BJ (cell line): ENCODE measurements at regions not wholly inside any gene's neighbourhood (a gene's known extent, or its start where the extent isn't known, plus 50 kb on each side); places are given as distances from the start of the nearest gene placed in this dataset.

Experiments used
- CTCF ChIA-PET: fragments of 350-600 bp; formaldehyde crosslinking; extraction: SDS; loops from one replicate; lab custom pipeline; 2021; ENCODE audit warnings: antibody characterized with exemption, inconsistent platforms; lab: Yijun Ruan, JAX
- POLR2A ChIA-PET: fragments of 300-600 bp; sonication (Branson Sonifier 250); formaldehyde crosslinking; extraction: SDS; loops from one replicate; lab custom pipeline; 2021; ENCODE audit warnings: antibody characterized with exemption; lab: Charles Lee
- DNase-seq: peaks from one replicate; pipeline ENCODE4 v3.0.0-alpha.2; 2011; ENCODE audit warnings: low read depth
- H3K27me3 ChIP-seq: 2 replicates; pipeline ENCODE4 v1.6.0; 2011; ENCODE audit warnings: low read length; ENCODE audit not compliant: control insufficient read depth, insufficient read depth
- H3K36me3 ChIP-seq: 2 replicates; pipeline ENCODE4 v1.5.1; 2011; ENCODE audit warnings: low read length; ENCODE audit not compliant: control insufficient read depth, insufficient read depth
- H3K4me3 ChIP-seq: 2 replicates; pipeline ENCODE4 v1.5.1; 2011; ENCODE audit warnings: low read depth, mild to moderate bottlenecking, control low read depth, low read length
- CTCF ChIP-seq: IDR thresholded peaks from 2 replicates; pipeline ENCODE4 v1.5.1; 2011; ENCODE audit warnings: low read depth, mild to moderate bottlenecking, control low read depth, inconsistent platforms, low read length, moderate library complexity; ENCODE audit not compliant: insufficient read depth

DNA sequence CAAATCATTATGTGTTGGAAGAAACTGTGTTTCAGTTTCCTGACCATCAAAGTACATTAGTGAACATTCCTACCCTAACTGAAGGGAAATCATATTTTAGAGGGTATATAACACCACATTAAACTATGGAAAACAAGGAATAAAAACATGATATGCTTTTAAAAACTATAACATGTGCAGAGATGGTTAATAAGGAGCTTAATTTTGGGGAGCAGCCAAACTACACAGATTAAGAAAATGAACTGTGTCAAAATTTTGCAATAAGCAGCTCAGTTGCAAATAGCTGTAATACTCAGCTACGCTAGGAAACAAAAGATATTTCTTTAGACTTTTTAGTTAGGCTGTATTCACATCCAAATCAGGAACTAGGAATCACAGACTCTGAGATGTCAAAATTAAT is 1115.7 kb upstream of the CELF2 start:
- POLR2A ChIA-PET, result no interaction called here
- TF ChIP-seq CTCF, result no peak

DNA sequence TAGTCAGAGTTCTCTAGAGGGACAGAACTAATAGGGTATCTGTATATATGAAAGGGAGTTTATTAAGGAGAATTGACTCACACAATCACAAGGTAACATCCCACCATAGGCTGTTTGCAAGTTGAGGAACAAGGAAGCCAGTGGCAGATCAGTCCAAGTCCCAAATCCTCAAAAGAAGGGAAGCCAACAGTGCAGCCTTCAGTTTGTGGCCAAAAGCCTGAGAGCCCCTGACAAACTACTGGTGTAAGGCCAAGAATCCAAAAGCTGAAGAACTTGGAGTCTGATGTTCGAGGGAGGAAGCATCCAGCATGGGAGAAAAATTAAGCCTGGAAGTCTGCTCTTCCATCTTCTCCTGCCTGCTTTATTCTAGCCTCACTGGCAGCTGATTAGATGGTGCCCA is 1107.2 kb upstream of the CELF2 start:
- no peak for TF ChIP-seq CTCF
- ChIA-PET POLR2A (no interaction called here), CTCF (interaction anchor here (0.6 kb wide), 1 partner anchor 19 kb away, joined by 3 read pairs; no protein-coding TSS in a partner anchor)
- H3K27me3 ChIP-seq, result no peaks in the 10 kb centered on the region
- no peak overlapping the region for H3K4me3 ChIP-seq
- H3K36me3 ChIP-seq, result no peaks in the 10 kb centered on the region
- DNase-seq, result no peak

More for the DNA sequence above, 1115.7 kb upstream of the CELF2 start:
- CTCF ChIA-PET, result no interaction called here
- no peak overlapping the region for H3K4me3 ChIP-seq
- no peaks in the 10 kb centered on the region for H3K27me3 ChIP-seq
- DNase-seq, result no peak
- no peaks in the 10 kb centered on the region for H3K36me3 ChIP-seq

GRCh38 chr10:9911488-9911887 is 1106.2 kb upstream of the CELF2 start:
- no peak for DNase-seq
- TF ChIP-seq CTCF, result no peak
- Histone ChIP-seq H3K36me3 (no peaks in the 10 kb centered on the region), H3K27me3 (no peaks in the 10 kb centered on the region), H3K4me3 (no peak overlapping the region)
- ChIA-PET POLR2A (no interaction called here), CTCF (no interaction called here)

DNA sequence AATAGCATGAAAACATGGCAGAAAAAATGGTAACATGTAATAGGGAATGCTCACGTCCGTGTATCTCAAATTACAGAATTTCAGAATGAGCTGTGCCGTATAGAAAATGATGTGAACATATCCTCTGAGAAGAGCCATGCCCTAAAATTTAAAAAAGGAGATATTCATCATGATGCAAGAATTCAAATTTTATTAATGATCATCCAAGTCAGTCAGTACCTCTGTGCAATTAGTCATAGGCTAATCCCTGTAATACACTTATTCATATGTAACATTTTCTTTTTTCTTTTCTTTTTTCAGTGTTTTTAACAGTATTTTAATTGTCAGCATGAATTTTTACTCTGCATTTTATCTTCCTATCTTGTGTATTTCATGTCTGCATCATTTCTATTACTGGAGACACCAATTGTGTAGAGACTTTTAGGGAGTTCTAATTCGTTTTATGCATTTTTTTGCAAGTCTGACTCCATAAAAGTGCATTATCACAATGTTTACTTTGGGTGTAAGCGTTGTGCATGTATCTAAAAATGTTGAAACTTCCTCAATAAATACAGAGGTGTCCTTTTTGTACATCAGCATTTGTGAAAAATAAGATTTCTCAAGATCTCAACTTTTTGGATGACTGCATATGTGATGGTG is 1103.7 kb upstream of the CELF2 start:
- CTCF ChIA-PET, result no interaction called here
- no peak for TF ChIP-seq CTCF
- H3K4me3 ChIP-seq, result no peak overlapping the region
- no peaks in the 10 kb centered on the region for H3K36me3 ChIP-seq
- H3K27me3 ChIP-seq, result no peaks in the 10 kb centered on the region
- DNase-seq, result no peak
- POLR2A ChIA-PET, result no interaction called here

DNA sequence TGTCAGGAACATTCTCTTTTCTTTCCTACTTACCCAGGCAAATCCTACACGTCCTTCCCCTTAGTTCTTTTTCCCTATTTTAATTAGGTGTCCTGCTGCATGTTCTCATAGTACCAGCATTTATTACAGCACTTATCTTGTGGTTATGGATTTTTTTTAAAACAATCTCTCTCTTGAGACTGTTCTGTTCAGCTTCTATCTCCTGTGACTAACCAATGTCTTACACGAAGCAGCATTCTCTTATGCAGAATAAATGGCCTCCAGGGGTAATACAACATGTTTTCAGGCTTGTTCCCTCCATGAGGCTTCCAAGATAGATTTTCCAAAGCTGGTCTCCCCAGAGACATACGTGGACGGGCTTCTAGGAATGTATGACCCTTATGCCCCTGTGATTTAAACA is 1096.1 kb upstream of the CELF2 start:
- CTCF ChIA-PET, result no interaction called here
- DNase-seq, result no peak
- Histone ChIP-seq H3K4me3 (no peak overlapping the region), H3K27me3 (no peaks in the 10 kb centered on the region), H3K36me3 (no peaks in the 10 kb centered on the region)
- POLR2A ChIA-PET, result no interaction called here
- TF ChIP-seq CTCF, result no peak
